GM12873 (cell line): ENCODE measurements at regions not wholly inside any gene's neighbourhood (a gene's known extent, or its start where the extent isn't known, plus 50 kb on each side); places are given as distances from the start of the nearest gene placed in this dataset.

Source experiments
- CTCF ChIP-seq: IDR thresholded peaks from 2 replicates; pipeline ENCODE4 v1.5.1; 2012; ENCODE audit warnings: low read depth, mild to moderate bottlenecking, moderate library complexity, low read length, control low read depth; ENCODE audit not compliant: insufficient read depth; ENCODE audit errors: missing control alignments

- no peak for TF ChIP-seq CTCF
These were observed 67.8 kb upstream of the NAA20 start for GRCh38 chr20:19949195-19949867.

- TF ChIP-seq CTCF: no peak
These were observed 67.1 kb upstream of the NAA20 start for GRCh38 chr20:19950042-19950441.

- TF ChIP-seq CTCF: no peak
These were observed 64.8 kb upstream of the NAA20 start for GRCh38 chr20:19952392-19952791.

GRCh38 chr20:19953606-19954005 is 63.6 kb upstream of the NAA20 start:
- TF ChIP-seq CTCF: no peak

- TF ChIP-seq CTCF: no peak
These were observed 60.2 kb upstream of the NAA20 start for GRCh38 chr20:19956976-19957375.

GRCh38 chr20:19958219-19958618 is 58.9 kb upstream of the NAA20 start:
- TF ChIP-seq CTCF: no peak

GRCh38 chr20:19958928-19959327 is 58.2 kb upstream of the NAA20 start:
- no peak for TF ChIP-seq CTCF

- TF ChIP-seq CTCF: no peak
These were observed 56.4 kb upstream of the NAA20 start for GRCh38 chr20:19960745-19961144.
